ENCODE measurements at regions not wholly inside any gene's neighbourhood (a gene's known extent, or its start where the extent isn't known, plus 50 kb on each side); places are given as distances from the start of the nearest gene placed in this dataset.

- no peak for TF ChIP-seq RAD21 (IDR thresholded peaks at IDR 0.05)
- no peak for TF ChIP-seq CTCF (IDR thresholded peaks at IDR 0.05; ENCODE audit: low read depth, low read length, missing input control)
- no peak for TF ChIP-seq TAF1 (conservative IDR thresholded peaks at IDR 0.05)
- no peak for TF ChIP-seq YY1 (IDR thresholded peaks at IDR 0.05)
- TF ChIP-seq EGR1 (IDR thresholded peaks at IDR 0.05; ENCODE audit: low read depth in 2 of 2): no peak
- TF ChIP-seq FOXA2 (IDR thresholded peaks at IDR 0.05): no peak
These were observed 724.2 kb upstream of the REG3G start for GRCh38 chr2:78301166-78301789.
